ENCODE measurements at regions not wholly inside any gene's neighbourhood (a gene's known extent, or its start where the extent isn't known, plus 50 kb on each side); places are given as distances from the start of the nearest gene placed in this dataset.

- TF ChIP-seq ARID5B (CRISPR knock-in tag; IDR thresholded peaks at IDR 0.05) (peak; percentile 81), SKI (IDR thresholded peaks at IDR 0.05; ENCODE audit: partially characterized antibody) (peak; percentile 48), KDM1A (CRISPR knock-in tag; IDR thresholded peaks at IDR 0.05) (peak; percentile 70; the same call in 1 of the 2 replicates), TCF7 (IDR thresholded peaks at IDR 0.05; ENCODE audit: low read depth) (peak; percentile 87), NCOA2 (CRISPR knock-in tag; IDR thresholded peaks at IDR 0.05) (peak; percentile 72), ISL2 (CRISPR knock-in tag; IDR thresholded peaks at IDR 0.05) (0 out of 2 replicates have a peak, but pooled peaks have one; percentile 38), ETV5 (CRISPR knock-in tag; IDR thresholded peaks at IDR 0.05; ENCODE audit: borderline replicate concordance) (peak; percentile 50; the same call in 1 of the 2 replicates), ZSCAN29 (CRISPR knock-in tag; conservative IDR thresholded peaks at IDR 0.05) (no peak), HNF4A (CRISPR knock-in tag; IDR thresholded peaks at IDR 0.05) (peak; percentile 47; the same call in 1 of the 2 replicates), SP4 (CRISPR knock-in tag; IDR thresholded peaks at IDR 0.05) (no peak), TGIF2 (CRISPR knock-in tag; IDR thresholded peaks at IDR 0.05) (0 out of 2 replicates have a peak, but pooled peaks have one; percentile 37), SOX6 (IDR thresholded peaks at IDR 0.05) (no peak), SOX6 (CRISPR knock-in tag; IDR thresholded peaks at IDR 0.05) (peak; percentile 94), SOX5 (CRISPR knock-in tag; IDR thresholded peaks at IDR 0.05; ENCODE audit: borderline replicate concordance) (peak; percentile 96), RXRB (CRISPR knock-in tag; IDR thresholded peaks at IDR 0.05; ENCODE audit: borderline replicate concordance) (no peak; the same call in 1 of the 2 replicates), CREM (IDR thresholded peaks at IDR 0.05) (peak; percentile 54; the same call in 1 of the 2 replicates), CREM (CRISPR knock-in tag; IDR thresholded peaks at IDR 0.05) (no peak), IRF2 (CRISPR knock-in tag; IDR thresholded peaks at IDR 0.05) (0 out of 2 replicates have a peak, but pooled peaks have one; percentile 36), RCOR2 (CRISPR knock-in tag; IDR thresholded peaks at IDR 0.05) (0 out of 2 replicates have a peak, but pooled peaks have one; percentile 52), TBX3 (IDR thresholded peaks at IDR 0.05; ENCODE audit: borderline replicate concordance) (peak; percentile 16; the same call in 1 of the 2 replicates), SALL1 (CRISPR knock-in tag; IDR thresholded peaks at IDR 0.05) (peak; percentile 66; the same call in 1 of the 2 replicates), ZNF44 (CRISPR knock-in tag; IDR thresholded peaks at IDR 0.05) (no peak), CEBPB (IDR thresholded peaks at IDR 0.05; ENCODE audit: borderline replicate concordance, low read depth, low read length) (peak; percentile 91), BCL6 (CRISPR knock-in tag; IDR thresholded peaks at IDR 0.05) (peak; percentile 25; the same call in 1 of the 2 replicates), ZNF331 (CRISPR knock-in tag; IDR thresholded peaks at IDR 0.05) (peak; percentile 49; the same call in 1 of the 2 replicates), PITX1 (CRISPR knock-in tag; IDR thresholded peaks at IDR 0.05) (0 out of 2 replicates have a peak, but pooled peaks have one; percentile 26), ZNF17 (CRISPR knock-in tag; IDR thresholded peaks at IDR 0.05) (no peak), FOSL2 (CRISPR knock-in tag; IDR thresholded peaks at IDR 0.05) (peak; percentile 69), ZNF782 (CRISPR knock-in tag; IDR thresholded peaks at IDR 0.05; ENCODE audit: borderline replicate concordance) (no peak), CBX5 (CRISPR knock-in tag; IDR thresholded peaks at IDR 0.05; ENCODE audit: borderline replicate concordance) (peak; percentile 23; the same call in 1 of the 2 replicates), ZNF652 (CRISPR knock-in tag; IDR thresholded peaks at IDR 0.05; ENCODE audit: borderline replicate concordance, low read depth) (peak; percentile 45; the same call in 1 of the 2 replicates), SP140L (CRISPR knock-in tag; IDR thresholded peaks at IDR 0.05; ENCODE audit: borderline replicate concordance) (no peak)
These were observed 108.7 kb upstream of the SLC38A4 start (continued) for GRCh38 chr12:46934374-46935111.

Measured in HepG2 (cell line).